ENCODE measurements at regions not wholly inside any gene's neighbourhood (a gene's known extent, or its start where the extent isn't known, plus 50 kb on each side); places are given as distances from the start of the nearest gene placed in this dataset.

- DNase-seq (ENCODE audit: low spot score), result no peak
- ChIA-PET POLR2A (no interaction called here), CTCF (ENCODE audit: low intra/inter-chr PET ratio, low total read pairs) (no interaction called here)
- intact Hi-C loops (cut with micrococcal nuclease; ENCODE audit: unreplicated experiment), result no loop called here
- Histone ChIP-seq H2AFZ (ENCODE audit: low read length) (no peak overlapping the region), H3K79me2 (ENCODE audit: insufficient read depth, low read length) (no peaks in the 10 kb centered on the region), H3K4me1 (ENCODE audit: insufficient read depth, low read length) (no peaks in the 10 kb centered on the region), H3K4me3 (replicated peaks in 1 of 3; ENCODE audit: insufficient read depth in 1 of 3, low read depth in 2 of 3, low read length in 3 of 3) (no peak overlapping the region), H4K20me1 (ENCODE audit: insufficient read depth, low read length) (no peaks in the 10 kb centered on the region), H3K9me3 (ENCODE audit: low read length) (no peaks in the 10 kb centered on the region), H3K27me3 (ENCODE audit: control insufficient read depth in 1 of 2, insufficient read depth in 2 of 2, low read length in 2 of 2) (no peaks in the 10 kb centered on the region; a peak in 1 of 5 replicates), H3K9ac (ENCODE audit: insufficient read depth, low read depth, low read length) (no peak overlapping the region), H3K4me2 (ENCODE audit: low read depth, low read length) (no peak overlapping the region), H3K36me3 (replicated peaks in 1 of 2; ENCODE audit: control insufficient read depth in 1 of 2, insufficient read depth in 2 of 2, low read length in 2 of 2) (no peaks in the 10 kb centered on the region), H3K27ac (ENCODE audit: extremely low read length, insufficient read depth, low read length) (no peak overlapping the region)
- TF ChIP-seq GATA4 (IDR thresholded peaks at IDR 0.05; ENCODE audit: borderline replicate concordance, low read depth) (no peak), ZNF446 (CRISPR knock-in tag; IDR thresholded peaks at IDR 0.05) (no peak), RFXANK (CRISPR knock-in tag; IDR thresholded peaks at IDR 0.05) (no peak), KAT7 (CRISPR knock-in tag; IDR thresholded peaks at IDR 0.05; ENCODE audit: borderline replicate concordance) (no peak), KIAA2018 (CRISPR knock-in tag; IDR thresholded peaks at IDR 0.05; ENCODE audit: borderline replicate concordance) (no peak), MED1 (CRISPR knock-in tag; IDR thresholded peaks at IDR 0.05) (no peak), ZNF44 (CRISPR knock-in tag; IDR thresholded peaks at IDR 0.05) (no peak), NFKB2 (CRISPR knock-in tag; IDR thresholded peaks at IDR 0.05; ENCODE audit: borderline replicate concordance) (no peak), CERS6 (CRISPR knock-in tag; IDR thresholded peaks at IDR 0.05) (no peak), STAT5B (CRISPR knock-in tag; IDR thresholded peaks at IDR 0.05) (no peak)
- in situ Hi-C loops (cut with HindIII; ENCODE audit: extremely low pct_ligation_motif_present, low pct_unique_long_range_greater_than_20kb), result no loop called here
- ATAC-seq, result no peak
- 30% methylated on average over 7 of the region's 7 CpGs for WGBS (ENCODE audit: low lambda C conversion rate)
- no TSS peak for BruUV-seq (replicated peaks)
- no peak for FAIRE-seq
These were observed 173.9 kb upstream of the SKOR2 start for GRCh38 chr18:47425365-47425764.
